22Rv1 (cell line): ENCODE measurements at regions not wholly inside any gene's neighbourhood (a gene's known extent, or its start where the extent isn't known, plus 50 kb on each side); places are given as distances from the start of the nearest gene placed in this dataset.

Source experiments
- CTCF ChIP-seq: fragments of 450-650 bp; IDR thresholded peaks from 2 replicates; pipeline ENCODE4 v1.5.1; 2017; ENCODE audit warnings: mild to moderate bottlenecking
- ZFX ChIP-seq: fragments of 450-650 bp; IDR thresholded peaks from 2 replicates; pipeline ENCODE4 v1.6.1; 2017; ENCODE audit warnings: antibody characterized with exemption, borderline replicate concordance

- TF ChIP-seq CTCF (no peak), ZFX (no peak)
Observed at GRCh38 chr1:98210563-98210962, 289.7 kb upstream of the DPYD start.
